ENCODE measurements at regions not wholly inside any gene's neighbourhood (a gene's known extent, or its start where the extent isn't known, plus 50 kb on each side); places are given as distances from the start of the nearest gene placed in this dataset.

DNA sequence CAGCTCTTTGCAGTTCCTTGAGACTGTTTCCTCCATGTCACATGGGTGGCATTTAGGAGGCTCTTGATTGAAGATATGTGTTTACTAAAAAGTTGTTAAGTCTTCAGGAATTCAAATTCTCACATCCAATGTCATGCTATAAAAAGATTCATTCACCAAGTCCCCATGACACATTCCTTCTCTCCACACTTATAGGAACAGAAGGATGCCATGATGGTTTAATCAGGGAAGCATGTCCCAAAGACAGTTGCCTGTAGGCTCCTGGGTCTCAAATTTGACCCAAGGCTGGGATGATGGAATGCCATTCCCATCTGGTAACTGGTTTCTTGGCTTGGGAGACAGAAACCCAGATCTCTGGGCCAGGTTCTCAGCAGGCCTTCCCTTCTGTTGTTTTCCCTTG is 140.6 kb upstream of the SOX9 start:
- no peak for TF ChIP-seq GABPA (IDR thresholded peaks at IDR 0.05 in 1 of 2, conservative IDR thresholded peaks at IDR 0.05 in 1 of 2)
- TF ChIP-seq CTCF (IDR thresholded peaks at IDR 0.05; ENCODE audit: low read depth, low read length, missing input control) = no peak
- TF ChIP-seq, protein P1, sequence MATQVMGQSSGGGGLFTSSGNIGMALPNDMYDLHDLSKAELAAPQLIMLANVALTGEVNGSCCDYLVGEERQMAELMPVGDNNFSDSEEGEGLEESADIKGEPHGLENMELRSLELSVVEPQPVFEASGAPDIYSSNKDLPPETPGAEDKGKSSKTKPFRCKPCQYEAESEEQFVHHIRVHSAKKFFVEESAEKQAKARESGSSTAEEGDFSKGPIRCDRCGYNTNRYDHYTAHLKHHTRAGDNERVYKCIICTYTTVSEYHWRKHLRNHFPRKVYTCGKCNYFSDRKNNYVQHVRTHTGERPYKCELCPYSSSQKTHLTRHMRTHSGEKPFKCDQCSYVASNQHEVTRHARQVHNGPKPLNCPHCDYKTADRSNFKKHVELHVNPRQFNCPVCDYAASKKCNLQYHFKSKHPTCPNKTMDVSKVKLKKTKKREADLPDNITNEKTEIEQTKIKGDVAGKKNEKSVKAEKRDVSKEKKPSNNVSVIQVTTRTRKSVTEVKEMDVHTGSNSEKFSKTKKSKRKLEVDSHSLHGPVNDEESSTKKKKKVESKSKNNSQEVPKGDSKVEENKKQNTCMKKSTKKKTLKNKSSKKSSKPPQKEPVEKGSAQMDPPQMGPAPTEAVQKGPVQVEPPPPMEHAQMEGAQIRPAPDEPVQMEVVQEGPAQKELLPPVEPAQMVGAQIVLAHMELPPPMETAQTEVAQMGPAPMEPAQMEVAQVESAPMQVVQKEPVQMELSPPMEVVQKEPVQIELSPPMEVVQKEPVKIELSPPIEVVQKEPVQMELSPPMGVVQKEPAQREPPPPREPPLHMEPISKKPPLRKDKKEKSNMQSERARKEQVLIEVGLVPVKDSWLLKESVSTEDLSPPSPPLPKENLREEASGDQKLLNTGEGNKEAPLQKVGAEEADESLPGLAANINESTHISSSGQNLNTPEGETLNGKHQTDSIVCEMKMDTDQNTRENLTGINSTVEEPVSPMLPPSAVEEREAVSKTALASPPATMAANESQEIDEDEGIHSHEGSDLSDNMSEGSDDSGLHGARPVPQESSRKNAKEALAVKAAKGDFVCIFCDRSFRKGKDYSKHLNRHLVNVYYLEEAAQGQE (IDR thresholded peaks at IDR 0.05) = no peak
- TF ChIP-seq, protein P2, sequence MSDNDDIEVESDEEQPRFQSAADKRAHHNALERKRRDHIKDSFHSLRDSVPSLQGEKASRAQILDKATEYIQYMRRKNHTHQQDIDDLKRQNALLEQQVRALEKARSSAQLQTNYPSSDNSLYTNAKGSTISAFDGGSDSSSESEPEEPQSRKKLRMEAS (IDR thresholded peaks at IDR 0.05) = no peak
- TF ChIP-seq JUND (IDR thresholded peaks at IDR 0.05) = no peak
- no peak for TF ChIP-seq YY1 (IDR thresholded peaks at IDR 0.05)
- no peak for TF ChIP-seq FOXA1 (IDR thresholded peaks at IDR 0.05)
- no peak for TF ChIP-seq EGR1 (IDR thresholded peaks at IDR 0.05; ENCODE audit: low read depth in 2 of 2)
- TF ChIP-seq, protein P3, sequence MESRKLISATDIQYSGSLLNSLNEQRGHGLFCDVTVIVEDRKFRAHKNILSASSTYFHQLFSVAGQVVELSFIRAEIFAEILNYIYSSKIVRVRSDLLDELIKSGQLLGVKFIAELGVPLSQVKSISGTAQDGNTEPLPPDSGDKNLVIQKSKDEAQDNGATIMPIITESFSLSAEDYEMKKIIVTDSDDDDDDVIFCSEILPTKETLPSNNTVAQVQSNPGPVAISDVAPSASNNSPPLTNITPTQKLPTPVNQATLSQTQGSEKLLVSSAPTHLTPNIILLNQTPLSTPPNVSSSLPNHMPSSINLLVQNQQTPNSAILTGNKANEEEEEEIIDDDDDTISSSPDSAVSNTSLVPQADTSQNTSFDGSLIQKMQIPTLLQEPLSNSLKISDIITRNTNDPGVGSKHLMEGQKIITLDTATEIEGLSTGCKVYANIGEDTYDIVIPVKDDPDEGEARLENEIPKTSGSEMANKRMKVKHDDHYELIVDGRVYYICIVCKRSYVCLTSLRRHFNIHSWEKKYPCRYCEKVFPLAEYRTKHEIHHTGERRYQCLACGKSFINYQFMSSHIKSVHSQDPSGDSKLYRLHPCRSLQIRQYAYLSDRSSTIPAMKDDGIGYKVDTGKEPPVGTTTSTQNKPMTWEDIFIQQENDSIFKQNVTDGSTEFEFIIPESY (IDR thresholded peaks at IDR 0.05) = no peak
- TF ChIP-seq HNF4A (conservative IDR thresholded peaks at IDR 0.05) = no peak
- no peak for TF ChIP-seq RXRA (IDR thresholded peaks at IDR 0.05)

Data from liver (tissue), 3 donors.